Stimulated activated CD8-positive, alpha-beta memory T cell treated with anti-CD3 and anti-CD28 coated beads, Interleukin-4, amount 100 ng/mL, for 24 hours (primary cell): ENCODE measurements at regions not wholly inside any gene's neighbourhood (a gene's known extent, or its start where the extent isn't known, plus 50 kb on each side); places are given as distances from the start of the nearest gene placed in this dataset.
"Not testable (repeated sequence)": the region's sequence is repeated elsewhere in the genome, so short reads cannot be mapped to it uniquely, and the experiment has no call there.

Experiments used
- DNase-seq: peaks from one replicate; pipeline ENCODE4 v3.0.0-alpha.2; 2020; ENCODE audit warnings: low read depth

DNA sequence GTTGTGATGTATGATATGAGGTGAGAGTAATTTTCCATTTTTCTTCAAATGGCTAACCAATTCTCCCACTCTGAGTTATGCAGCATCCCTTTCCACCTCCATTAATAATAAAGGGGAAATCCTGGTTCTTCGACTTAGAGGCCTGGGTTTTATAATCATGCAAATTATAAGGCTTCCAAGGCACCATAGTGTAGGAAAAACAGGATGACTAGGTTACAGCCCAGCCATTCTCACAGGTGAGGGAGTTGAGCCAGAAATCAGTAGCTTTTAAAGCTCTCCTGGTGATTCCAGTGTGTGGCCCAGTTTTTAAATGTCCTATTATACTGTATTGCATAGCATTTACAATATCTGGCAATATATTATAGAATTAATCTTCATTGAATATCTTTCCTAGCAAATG, 203.1 kb downstream of the ARHGEF9 start:
- DNase-seq, result no peak

DNA sequence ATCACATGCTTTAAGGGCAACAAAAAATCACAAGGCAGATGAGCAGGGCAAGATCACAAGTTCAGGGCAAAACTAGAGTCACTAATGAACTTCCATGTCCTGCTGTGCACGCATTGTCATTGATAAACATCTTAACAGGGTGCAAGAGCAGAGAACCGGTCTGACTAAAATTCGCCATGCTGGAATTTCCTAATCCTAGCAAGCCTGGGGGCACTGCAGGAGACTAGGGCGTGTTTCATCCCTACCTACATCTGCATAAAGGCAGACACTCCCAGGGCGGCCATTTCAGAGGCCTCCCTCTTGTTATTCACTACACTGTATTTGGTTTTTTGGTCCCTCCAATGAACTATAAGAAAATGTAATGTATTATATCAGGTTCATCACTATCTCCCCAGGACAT, 203.6 kb downstream of the ARHGEF9 start:
- DNase-seq, result no peak

DNA sequence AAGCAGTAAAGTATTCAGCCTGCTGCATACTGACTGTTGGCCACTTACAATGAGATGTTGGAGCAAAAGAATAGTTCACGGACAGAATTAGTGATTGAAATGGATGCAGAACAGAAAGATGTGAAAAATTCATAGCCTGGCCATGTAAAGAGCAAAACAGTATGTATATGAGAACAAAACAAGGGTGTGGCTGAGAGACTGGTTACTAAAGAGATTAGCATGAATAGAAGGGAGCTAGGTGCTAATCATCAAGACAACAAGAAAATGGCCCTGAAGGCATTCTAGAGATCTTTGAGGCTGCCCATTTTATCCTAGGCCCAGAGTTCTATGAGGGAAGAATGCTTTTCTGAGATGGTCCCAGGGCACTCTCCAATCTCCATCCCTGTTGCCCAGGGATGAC, 208.5 kb downstream of the ARHGEF9 start:
- DNase-seq, result no peak

DNA sequence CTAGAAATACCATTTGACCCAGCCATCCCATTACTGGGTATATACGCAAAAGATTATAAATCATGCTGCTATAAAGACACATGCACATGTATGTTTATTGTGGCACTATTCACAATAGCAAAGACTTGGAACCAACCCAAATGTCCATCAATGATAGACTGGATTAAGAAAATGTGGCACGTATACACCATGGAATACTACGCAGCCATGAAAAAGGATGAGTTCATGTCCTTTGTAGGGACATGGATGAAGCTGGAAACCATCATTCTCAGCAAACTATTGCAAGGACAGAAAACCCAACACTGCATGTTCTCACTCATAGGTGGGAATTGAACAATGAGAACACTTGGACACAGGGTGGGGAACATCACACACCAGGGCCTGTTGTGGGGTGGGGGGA, 209.3 kb downstream of the ARHGEF9 start:
- DNase-seq, result not testable (repeated sequence)

DNA sequence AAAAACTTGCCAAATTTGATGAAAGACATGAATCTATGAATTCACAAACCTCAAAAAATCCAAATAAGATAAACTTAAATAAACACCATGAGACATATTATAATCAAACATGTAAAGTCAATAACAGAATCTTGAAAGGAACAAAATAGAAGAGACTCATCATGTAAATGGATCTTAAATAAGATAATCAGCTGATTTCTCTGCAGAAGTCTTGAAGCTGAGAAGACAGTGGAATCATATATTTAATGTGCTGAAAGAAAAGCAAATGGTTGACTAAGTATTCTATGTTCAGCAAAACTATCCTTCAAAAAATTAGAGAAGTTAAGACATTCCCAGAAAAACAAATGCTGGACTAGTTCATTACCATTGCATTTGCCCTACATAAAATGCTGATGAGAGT, 215.7 kb upstream of the SPIN4 start:
- DNase-seq, result no peak

DNA sequence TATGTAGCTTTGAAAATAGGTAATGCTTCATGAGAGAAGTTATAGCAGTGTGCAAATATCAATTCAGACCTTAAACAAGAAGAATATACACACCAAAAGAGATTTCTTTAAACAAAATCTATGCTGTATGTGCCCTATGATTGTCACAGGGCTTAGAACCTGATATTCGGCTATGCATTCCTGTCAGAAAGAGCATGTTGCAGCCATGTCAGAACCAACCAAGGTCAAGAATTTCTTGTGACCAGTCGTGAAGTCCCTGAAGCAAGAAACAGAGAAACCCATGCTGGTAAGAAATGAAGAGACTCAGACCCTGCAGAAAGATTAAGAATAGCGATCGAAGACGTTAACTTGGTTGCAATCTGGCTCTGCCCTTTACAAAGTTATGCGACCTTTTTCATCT, 210.3 kb upstream of the SPIN4 start:
- DNase-seq, result no peak

DNA sequence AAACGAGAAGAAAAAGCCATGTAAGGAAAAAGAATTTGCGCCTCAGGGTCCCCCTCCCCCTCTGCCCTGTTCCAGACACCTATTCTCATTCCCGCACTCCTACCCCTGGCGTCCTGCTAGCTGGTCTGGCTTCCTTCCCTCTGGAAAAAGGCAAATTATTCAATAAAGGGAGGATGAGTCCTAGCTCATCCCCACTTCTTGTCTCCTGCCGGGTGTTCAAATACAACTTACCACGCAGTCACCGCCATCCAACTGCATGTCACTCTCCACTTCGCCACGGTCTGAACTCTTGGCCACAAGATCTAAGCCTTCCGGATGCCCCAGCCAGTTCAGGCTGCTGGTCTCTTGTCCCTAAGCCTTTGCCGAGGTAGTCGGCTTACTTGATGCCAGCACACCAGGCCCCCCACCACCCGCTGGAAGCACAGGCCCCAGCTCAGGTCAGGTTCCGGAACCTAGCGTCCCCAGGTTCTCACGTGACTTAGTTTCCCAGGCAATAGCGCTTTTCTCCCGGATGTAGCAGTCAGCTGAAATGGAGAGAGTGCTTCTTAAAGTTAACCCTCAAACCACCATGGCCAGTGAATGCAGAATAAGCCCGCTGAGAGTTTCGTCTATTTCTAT, 209.6 kb upstream of the SPIN4 start:
- DNase-seq, result peak; percentile 28

DNA sequence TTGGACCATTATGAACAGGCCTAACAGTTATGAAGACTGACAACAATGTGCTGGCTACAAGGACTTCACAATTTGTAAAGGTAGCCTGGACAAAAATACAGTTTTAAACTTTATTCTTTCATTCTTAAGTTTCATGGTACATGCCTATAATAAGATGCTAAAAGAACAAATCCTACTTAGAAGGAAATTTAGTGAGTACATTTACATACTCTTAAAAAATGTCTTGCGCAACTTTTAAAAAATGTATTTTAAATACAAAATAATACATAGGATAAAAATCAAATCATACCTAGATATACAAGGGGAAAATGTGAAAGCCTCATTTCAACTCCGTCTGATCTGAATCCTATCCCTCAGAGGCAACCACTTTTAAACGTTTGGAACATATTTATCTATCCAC, 200.7 kb upstream of the SPIN4 start:
- no peak for DNase-seq

DNA sequence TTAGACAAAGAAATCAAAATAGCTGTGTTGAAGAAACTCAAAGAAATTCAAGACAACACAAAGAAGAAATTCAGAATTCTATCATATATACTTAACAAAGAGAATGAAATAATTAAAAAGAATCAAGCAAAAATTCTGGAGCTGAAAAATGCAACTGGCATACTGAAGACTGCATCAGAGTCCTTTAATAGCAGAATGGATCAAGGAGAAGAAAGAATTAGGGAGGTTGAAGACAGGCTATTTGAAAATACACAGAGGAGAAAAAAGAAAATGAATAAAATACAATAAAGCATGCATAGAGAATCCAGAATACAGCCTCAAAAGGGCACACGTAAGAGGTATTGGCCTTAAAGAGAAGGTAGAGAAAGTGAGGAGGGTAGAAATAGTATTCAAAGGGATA, 179.5 kb upstream of the SPIN4 start:
- DNase-seq, result no peak

DNA sequence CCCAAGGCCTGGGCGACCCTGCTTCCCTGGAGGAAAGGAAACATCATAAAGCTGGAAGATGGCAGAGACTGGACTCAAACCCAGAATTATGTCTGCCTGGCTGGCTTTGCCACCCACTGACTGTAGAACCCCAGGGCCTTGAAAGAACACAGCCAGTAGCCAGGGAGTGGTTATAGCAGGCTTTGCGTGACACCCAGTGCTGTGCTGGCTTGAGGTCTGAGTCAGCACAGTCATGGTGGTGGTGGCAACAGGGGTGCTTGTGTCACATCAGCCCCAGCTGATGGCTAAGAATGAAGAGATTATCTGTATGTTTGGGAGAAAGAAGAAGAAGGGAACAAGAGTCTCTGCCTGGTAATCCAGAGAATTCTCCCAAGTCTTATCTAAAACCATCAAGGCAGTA, 178.8 kb upstream of the SPIN4 start:
- DNase-seq, result no peak

DNA sequence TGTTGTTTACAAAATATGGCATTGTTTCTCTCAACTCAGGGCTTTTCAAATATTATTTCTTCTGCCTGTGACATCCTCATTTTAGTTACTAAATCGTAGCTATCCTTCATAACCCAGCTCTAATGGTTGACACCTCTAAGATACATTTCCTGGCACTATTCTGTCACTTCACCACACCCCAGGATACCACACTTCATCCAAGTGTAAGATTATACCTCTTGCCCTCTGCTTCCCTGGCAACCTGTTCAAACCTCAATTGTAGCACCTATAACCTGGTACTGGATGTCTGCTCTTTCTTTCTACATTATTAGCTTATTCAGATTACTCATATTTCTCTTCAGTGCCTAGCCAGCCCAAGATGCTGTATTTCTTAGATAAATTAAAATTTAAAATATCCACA, 175.7 kb upstream of the SPIN4 start:
- DNase-seq, result no peak

DNA sequence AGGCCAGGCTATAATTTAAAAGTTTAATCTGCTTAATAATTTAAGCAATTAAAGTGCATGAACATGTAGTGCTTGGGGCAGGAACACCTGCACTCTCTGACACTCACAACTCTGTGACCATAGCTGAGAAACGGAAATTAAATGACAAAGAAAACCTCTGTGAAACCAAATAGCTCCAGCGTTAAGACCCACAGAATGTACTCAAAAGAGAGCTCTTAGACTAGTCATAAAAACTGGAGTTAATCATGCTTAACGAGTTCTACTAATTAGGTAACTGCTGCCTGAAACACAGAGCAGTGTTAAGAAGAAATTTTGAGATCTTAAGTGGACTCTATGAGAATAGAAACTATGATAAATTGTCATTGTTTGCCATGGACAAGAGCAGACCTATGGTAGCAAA, 174.4 kb upstream of the SPIN4 start:
- DNase-seq, result no peak

DNA sequence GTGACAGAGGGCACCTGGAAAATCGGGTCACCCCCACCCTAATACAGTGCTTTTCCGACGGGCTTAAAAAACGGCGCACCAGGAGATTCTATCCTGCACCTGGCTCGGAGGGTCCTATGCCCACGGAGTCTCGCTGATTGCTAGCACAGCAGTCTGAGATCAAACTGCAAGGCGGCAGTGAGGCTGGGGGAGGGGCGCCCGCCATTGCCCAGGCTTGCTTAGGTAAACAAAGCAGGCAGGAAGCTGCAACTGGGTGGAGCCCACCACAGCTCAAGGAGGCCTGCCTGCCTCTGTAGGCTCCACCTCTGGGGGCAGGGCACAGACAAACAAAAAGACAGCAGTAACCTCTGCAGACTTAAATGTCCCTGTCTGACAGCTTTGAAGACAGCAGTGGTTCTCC, 168.2 kb upstream of the SPIN4 start:
- not testable (repeated sequence) for DNase-seq

DNA sequence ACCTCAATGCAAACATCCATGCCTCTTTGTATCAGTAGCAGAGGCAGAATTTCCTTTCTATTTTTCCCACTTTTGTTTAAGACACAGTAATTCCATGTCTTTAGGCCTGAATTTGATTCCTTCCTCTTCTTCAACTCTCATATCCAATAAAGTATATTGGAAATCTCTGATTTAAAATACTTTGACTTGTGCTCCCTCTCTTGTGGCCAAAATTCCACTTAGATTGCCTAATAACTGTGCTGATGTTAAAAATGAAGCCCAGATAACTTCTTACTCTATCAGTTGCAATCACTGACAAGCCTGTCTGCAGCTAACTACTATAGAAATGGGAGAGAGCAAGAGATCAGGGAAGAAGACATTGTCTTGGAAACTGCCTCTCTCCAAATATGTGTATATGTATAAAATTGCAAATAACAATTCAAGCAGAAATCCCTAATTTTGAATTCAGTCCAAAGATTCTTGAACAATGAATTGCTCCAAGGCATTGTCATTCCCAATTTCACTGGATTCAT, 163.5 kb upstream of the SPIN4 start:
- no peak for DNase-seq

DNA sequence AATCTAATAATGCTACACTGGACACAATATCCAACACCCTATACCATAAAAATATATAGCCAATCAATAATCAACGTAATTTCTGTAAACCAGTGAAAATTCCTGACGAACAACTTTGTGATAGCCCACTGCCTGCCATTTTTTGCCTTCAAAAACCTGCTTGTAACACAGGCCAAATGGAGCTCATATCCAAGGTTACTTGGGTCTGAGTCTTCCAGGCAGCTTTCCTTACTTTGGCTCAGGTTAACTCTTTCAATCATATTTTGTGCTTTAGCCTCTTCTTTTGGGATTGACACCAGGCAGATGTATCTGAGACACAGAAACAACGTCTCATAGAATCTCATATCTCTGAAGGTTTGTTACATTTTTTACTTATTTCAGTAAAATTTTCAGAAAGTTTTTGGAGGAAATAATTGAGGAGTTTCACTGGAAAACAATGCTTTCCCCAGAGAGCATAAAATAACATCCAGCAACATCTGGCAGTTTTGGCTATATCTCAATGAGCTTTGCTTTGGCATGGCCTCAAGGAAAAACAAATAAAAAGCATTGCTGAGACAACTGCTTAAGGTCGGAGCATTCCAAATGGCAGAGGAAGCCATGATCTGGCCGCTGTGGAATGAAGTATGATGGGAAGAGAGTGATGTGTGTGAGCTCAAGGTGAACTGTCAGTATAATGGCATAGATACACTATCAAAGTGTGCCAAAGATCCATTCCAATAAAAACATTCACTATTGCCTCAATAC, 162.9 kb upstream of the SPIN4 start:
- DNase-seq, result no peak

DNA sequence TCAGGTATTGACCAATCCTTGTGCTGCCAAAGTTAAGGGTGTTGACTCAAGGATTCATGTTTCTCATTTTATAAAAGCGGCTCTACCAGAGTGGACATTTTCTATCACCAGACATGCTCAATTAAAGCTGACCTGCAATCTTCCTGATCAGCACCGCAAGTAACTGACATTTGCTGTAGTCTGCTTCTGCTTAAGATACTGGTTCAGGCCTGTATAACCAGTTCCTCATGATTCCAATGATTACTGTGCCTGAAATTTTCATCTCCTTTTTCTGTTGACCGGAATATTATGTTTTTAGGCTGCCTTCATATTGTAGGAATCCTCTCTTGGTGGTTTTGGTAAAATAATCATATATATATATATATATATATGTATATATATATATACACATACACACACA, 160.2 kb upstream of the SPIN4 start:
- no peak for DNase-seq

DNA sequence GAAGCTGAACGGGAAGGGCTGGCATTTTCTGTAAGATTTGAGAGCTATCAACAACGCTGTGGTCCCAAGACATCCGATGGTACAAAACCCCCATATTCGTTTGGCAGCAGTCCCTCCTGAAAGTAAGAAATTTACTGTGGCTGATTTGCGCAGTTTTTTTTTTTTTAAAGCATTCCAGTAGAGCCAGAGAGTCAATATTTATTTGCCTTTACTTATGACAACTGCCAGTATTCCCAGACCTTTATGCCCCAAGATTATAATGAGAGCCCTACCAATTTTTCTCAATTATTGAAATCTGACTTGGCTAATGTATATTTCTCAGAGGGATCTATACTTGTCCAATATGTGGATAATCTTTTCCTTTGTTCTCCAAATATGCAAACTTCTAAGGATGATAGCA, 157.5 kb upstream of the SPIN4 start:
- DNase-seq, result no peak

DNA sequence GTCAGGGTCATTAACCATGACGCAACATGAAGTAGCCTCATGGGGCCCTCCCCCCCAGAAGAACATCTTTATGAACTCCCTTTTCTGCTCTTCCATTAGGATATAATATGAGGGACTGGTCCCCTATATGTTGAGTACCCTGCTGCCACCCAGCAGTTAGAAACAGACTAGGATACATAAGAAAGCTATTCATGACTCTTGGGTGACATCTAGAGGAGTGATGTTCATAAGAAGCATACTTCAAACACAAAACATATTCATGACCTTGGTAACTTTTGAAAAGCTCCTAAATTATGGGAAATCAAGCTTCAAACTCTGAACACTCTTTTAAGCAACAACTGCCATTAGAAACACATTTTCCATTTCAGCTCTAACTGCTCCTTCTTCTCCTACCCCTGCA, 155.2 kb upstream of the SPIN4 start:
- DNase-seq, result no peak

DNA sequence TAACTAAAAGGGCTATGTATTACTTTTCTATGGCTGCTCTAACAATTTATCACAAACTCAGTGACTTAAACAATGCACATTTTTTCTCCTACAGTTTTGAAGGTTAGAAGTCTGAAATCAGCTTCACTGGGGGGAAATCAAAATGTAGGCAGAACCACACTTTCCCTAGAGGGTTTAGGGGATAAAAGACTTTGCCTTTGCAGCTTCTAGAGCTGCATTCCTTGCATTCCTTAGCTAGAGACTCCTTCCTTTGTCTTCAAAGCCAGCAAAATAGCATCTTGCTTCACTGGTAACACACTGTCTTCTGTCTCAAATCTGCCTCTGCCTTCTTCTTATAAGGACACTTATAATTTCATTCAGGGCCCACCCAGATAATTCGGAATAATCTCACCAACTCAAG, 152.4 kb upstream of the SPIN4 start:
- no peak for DNase-seq

DNA sequence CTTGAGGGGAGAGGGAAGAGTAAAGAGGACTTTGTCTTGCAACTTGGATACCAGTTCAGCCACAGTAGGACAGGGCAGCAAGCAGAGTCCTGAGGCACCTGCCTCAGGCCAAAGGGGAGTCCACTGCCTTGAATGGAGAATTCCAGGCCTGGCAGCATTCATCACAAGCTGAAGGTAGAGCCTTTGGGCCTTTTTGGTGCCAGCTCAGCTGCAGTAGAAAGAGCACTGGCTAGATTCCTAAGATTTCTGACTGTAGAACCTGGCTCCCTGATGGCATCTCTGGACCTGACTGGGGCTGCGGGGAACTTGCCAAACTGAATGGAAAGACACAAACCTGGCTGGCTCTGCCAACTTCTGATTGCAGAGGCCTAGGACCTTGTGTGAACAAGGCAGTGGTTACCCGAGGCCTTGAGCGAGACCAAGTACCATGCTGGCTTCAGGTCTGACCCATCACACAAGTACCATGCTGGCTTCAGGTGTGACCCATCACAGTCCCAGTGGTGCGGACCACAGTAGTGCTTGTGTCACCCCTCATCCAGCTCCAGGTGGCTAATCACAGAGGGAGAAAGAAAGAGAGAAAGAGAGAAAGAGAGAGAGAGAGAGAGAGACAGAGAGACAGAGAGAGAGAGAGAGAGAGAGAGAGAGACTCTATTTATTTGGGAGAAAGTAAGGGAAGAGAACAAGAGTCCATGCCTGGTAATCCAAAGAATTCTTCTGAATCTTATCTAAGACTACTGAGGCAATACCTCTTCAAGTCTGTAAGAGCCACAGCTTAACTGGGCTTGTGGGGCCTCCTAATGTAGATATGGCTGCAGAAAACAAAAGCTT, 137.6 kb upstream of the SPIN4 start:
- DNase-seq, result no peak

DNA sequence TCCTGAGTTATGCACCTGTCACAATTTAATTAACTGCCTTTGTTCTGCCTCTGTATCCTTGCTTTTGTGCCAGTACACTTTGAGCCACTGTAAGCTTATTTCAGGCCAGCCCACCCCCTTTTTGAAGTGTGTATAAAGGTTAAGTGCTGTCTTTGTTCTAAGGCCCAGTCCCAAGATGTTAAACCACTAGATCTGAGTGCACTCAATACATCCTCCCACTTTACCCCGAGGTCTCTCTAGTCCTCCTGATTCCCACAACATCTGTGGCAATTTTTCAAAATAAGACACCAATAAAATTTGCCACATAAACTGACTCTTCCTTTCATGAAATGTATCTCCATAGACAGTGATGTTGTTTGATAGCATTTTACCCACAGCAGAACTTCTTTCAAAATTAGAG, 124.1 kb upstream of the SPIN4 start:
- no peak for DNase-seq

DNA sequence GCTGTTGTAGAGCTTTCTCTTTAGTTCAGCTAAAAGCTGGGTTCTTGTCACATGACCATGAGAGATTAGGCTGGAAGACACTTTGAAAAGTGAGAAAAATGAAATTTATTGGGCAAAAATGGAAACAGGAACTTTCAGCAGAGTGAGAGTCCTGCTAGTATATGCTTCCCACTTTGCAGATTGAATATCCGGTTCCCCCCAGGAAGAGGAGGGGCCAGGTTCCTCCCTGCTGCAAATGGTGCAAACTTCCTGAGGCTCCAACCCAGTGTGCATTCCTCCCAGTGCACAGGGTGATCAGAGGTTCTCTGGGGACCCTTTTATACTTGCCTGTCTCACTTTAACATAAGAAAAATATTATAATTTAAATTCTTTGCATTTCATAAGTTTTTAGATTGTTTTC, 119.9 kb upstream of the SPIN4 start:
- DNase-seq, result no peak

DNA sequence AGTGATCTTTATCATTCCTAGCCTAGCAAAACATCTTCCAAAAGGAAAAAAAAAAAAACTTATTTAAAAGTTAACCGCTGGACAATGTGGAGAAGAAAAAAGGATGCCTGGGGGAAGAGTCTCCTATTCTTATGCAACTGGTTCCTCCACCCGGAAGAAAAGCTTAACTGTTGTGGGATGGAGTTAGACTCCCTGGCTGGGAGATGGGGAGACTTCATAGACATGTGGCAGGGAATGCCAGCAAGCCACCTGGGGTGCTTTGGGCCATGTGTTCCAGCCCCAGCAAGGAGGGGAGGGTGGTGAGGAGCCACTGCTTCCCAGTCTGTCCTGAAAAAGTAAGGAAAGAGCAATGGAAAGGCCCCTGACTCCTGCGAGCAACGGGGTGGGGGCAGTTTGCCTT, 119.4 kb upstream of the SPIN4 start:
- DNase-seq, result no peak
